Caco-2 (cell line): ENCODE measurements at regions not wholly inside any gene's neighbourhood (a gene's known extent, or its start where the extent isn't known, plus 50 kb on each side); places are given as distances from the start of the nearest gene placed in this dataset.

Experiments
- BruUV-seq: library from RNA; stranded (reverse); fragments of 400-500 nt; replicated peaks from 2 replicates; lab custom pipeline; 2021; lab: Mats Ljungman, UMichigan
- CTCF ChIA-PET: fragments of 300-600 bp; sonication (Branson Sonifier 250); formaldehyde crosslinking; loops from one replicate; lab custom pipeline; 2022; ENCODE audit warnings: antibody characterized with exemption; lab: Charles Lee
- POLR2A ChIA-PET: fragments of 300-600 bp; sonication (Branson Sonifier 250); formaldehyde crosslinking; loops from one replicate; lab custom pipeline; 2022; ENCODE audit warnings: antibody characterized with exemption; lab: Charles Lee
- DNase-seq, 2 experiments: peaks; one replicate each; pipeline versions ENCODE4 v3.0.0 to v3.0.0-alpha.2; 2020 to 2022
- H3K27me3 ChIP-seq: replicated peaks from 2 replicates; pipeline ENCODE4 v1.6.0; 2011; ENCODE audit warnings: low read length; ENCODE audit not compliant: control insufficient read depth, insufficient read depth
- H3K36me3 ChIP-seq: 2 replicates; pipeline ENCODE4 v1.5.1; 2011; ENCODE audit warnings: low read length; ENCODE audit not compliant: control insufficient read depth, insufficient read depth
- H3K4me1 ChIP-seq: fragments of 250-450 bp; sonication (Bioruptor Pico); 2 replicates; pipeline ENCODE4 v1.5.1; 2020; ENCODE audit warnings: mild to moderate bottlenecking
- H3K4me3 ChIP-seq: 2 replicates; pipeline ENCODE4 v1.5.1; 2011; ENCODE audit warnings: low read depth, mild to moderate bottlenecking, control low read depth, low read length
- H3K9me3 ChIP-seq: fragments of 250-450 bp; sonication (Bioruptor Pico); 2 replicates; pipeline ENCODE4 v1.5.1; 2020; ENCODE audit warnings: mild to moderate bottlenecking, moderate library complexity
- H3K27ac Mint-ChIP-seq: one replicate; pipeline ENCODE4 v1.8.0; 2022; ENCODE audit warnings: mixed read lengths; ENCODE audit not compliant: unreplicated experiment
- H3K27me3 Mint-ChIP-seq: one replicate; pipeline ENCODE4 v1.8.0; 2022; ENCODE audit warnings: mixed read lengths; ENCODE audit not compliant: insufficient read depth, unreplicated experiment
- H3K36me3 Mint-ChIP-seq: one replicate; pipeline ENCODE4 v1.8.0; 2022; ENCODE audit warnings: mild to moderate bottlenecking, mixed read lengths; ENCODE audit not compliant: insufficient read depth, unreplicated experiment
- H3K4me1 Mint-ChIP-seq: one replicate; pipeline ENCODE4 v1.8.0; 2022; ENCODE audit warnings: low read depth, mixed read lengths; ENCODE audit not compliant: unreplicated experiment
- H3K4me3 Mint-ChIP-seq: one replicate; pipeline ENCODE4 v1.8.0; 2022; ENCODE audit warnings: mild to moderate bottlenecking, moderate library complexity, mixed read lengths; ENCODE audit not compliant: unreplicated experiment
- H3K9me3 Mint-ChIP-seq: one replicate; pipeline ENCODE4 v1.8.0; 2022; ENCODE audit warnings: mixed read lengths; ENCODE audit not compliant: unreplicated experiment
- CTCF ChIP-seq, 2 experiments: fragments of 200-600 bp in 1 of 2; IDR thresholded peaks; 1 replicate in 1 of 2; 2 replicates in 1 of 2; pipeline versions ENCODE4 v1.5.1 to v1.8.0; 2011 to 2022; ENCODE audit warnings: antibody characterized with exemption in 1 of 2, control low read depth in 1 of 2, inconsistent platforms in 1 of 2, low read depth in 1 of 2, low read length in 1 of 2, mild to moderate bottlenecking in 1 of 2, moderate library complexity in 1 of 2; ENCODE audit not compliant: insufficient read depth in 1 of 2, severe bottlenecking in 1 of 2, unreplicated experiment in 1 of 2
- intact Hi-C: fragments of 100-400 bp; cut with micrococcal nuclease; formaldehyde crosslinking; loops from one replicate; pipeline ENCODE4 v1.10.0; 2022; ENCODE audit not compliant: unreplicated experiment

GRCh38 chr5:116645627-116646026, 71.0 kb upstream of the SEMA6A start:
- no peaks in the 10 kb centered on the region for H3K4me1 ChIP-seq
- intact Hi-C loops, result no loop called here
- no peak for DNase-seq
- no peaks in the 10 kb centered on the region for H3K9me3 ChIP-seq
- no peaks in the 10 kb centered on the region for H3K27me3 ChIP-seq
- CTCF ChIA-PET, result no interaction called here
- no TSS peak for BruUV-seq
- POLR2A ChIA-PET, result no interaction called here
- H3K9me3 Mint-ChIP-seq, result no peaks in the 10 kb centered on the region
- no peaks in the 10 kb centered on the region for H3K4me1 Mint-ChIP-seq
- H3K36me3 ChIP-seq, result no peaks in the 10 kb centered on the region
- no peak overlapping the region for H3K4me3 ChIP-seq
- TF ChIP-seq CTCF (IDR thresholded peaks at IDR 0.05; ENCODE audit: insufficient read depth in 1 of 2, low read depth in 1 of 2, low read length in 1 of 2, severe bottlenecking in 1 of 2, unreplicated experiment in 1 of 2), result no peak
- no peak overlapping the region for H3K27ac Mint-ChIP-seq
- no peak overlapping the region for H3K4me3 Mint-ChIP-seq
- H3K36me3 Mint-ChIP-seq, result no peaks in the 10 kb centered on the region
- no peaks in the 10 kb centered on the region for H3K27me3 Mint-ChIP-seq

GRCh38 chr5:116640236-116640635, 65.6 kb upstream of the SEMA6A start:
- H3K36me3 Mint-ChIP-seq, result no peaks in the 10 kb centered on the region
- ChIA-PET POLR2A (no interaction called here), CTCF (no interaction called here)
- no peak overlapping the region for H3K4me3 Mint-ChIP-seq
- no peaks in the 10 kb centered on the region for H3K4me1 Mint-ChIP-seq
- Histone ChIP-seq H3K4me3 (no peak overlapping the region), H3K36me3 (no peaks in the 10 kb centered on the region), H3K27me3 (no peaks in the 10 kb centered on the region), H3K4me1 (no peaks in the 10 kb centered on the region), H3K9me3 (0 out of 2 replicates have a peak, but pooled peaks cover 7% of the 10 kb centered on the region)
- no peak for TF ChIP-seq CTCF (IDR thresholded peaks at IDR 0.05; ENCODE audit: insufficient read depth in 1 of 2, low read depth in 1 of 2, low read length in 1 of 2, severe bottlenecking in 1 of 2, unreplicated experiment in 1 of 2)
- DNase-seq, result no peak
- H3K27me3 Mint-ChIP-seq, result no peaks in the 10 kb centered on the region
- H3K27ac Mint-ChIP-seq, result no peak overlapping the region
- intact Hi-C loops, result no loop called here
- H3K9me3 Mint-ChIP-seq, result no peaks in the 10 kb centered on the region
- no TSS peak for BruUV-seq

- Mint-ChIP-seq H3K4me3 (no peak overlapping the region), H3K27me3 (no peaks in the 10 kb centered on the region), H3K36me3 (no peaks in the 10 kb centered on the region), H3K4me1 (no peaks in the 10 kb centered on the region), H3K27ac (no peak overlapping the region), H3K9me3 (no peaks in the 10 kb centered on the region)
- ChIA-PET CTCF (no interaction called here), POLR2A (no interaction called here)
- H3K27me3 ChIP-seq, result no peaks in the 10 kb centered on the region
- H3K36me3 ChIP-seq, result no peaks in the 10 kb centered on the region
- no peak overlapping the region for H3K4me3 ChIP-seq
- no peak for TF ChIP-seq CTCF (IDR thresholded peaks at IDR 0.05; ENCODE audit: insufficient read depth in 1 of 2, low read depth in 1 of 2, low read length in 1 of 2, severe bottlenecking in 1 of 2, unreplicated experiment in 1 of 2)
- intact Hi-C loops, result no loop called here
- no TSS peak for BruUV-seq
- 0 out of 2 replicates have a peak, but pooled peaks cover 7% of the 10 kb centered on the region for H3K9me3 ChIP-seq
- no peak for DNase-seq
- H3K4me1 ChIP-seq, result no peaks in the 10 kb centered on the region
Observed at GRCh38 chr5:116637149-116637740, 62.6 kb upstream of the SEMA6A start.
